Colonic mucosa (tissue), 4 donors: ENCODE measurements at regions not wholly inside any gene's neighbourhood (a gene's known extent, or its start where the extent isn't known, plus 50 kb on each side); places are given as distances from the start of the nearest gene placed in this dataset.

Experiments used
- DNase-seq: peaks from one replicate; pipeline ENCODE4 v3.0.0-alpha.2; 2020
- H3K27ac ChIP-seq: fragments of 200-600 bp; one replicate; pipeline ENCODE4 v1.8.0; 2021
- H3K27me3 ChIP-seq: fragments of 200-600 bp; one replicate; pipeline ENCODE4 v1.8.0; 2021
- H3K36me3 ChIP-seq: fragments of 200-600 bp; one replicate; pipeline ENCODE4 v1.8.0; 2021
- H3K4me1 ChIP-seq: fragments of 200-600 bp; one replicate; pipeline ENCODE4 v1.8.0; 2021; ENCODE audit warnings: mild to moderate bottlenecking
- H3K4me3 ChIP-seq: fragments of 200-600 bp; one replicate; pipeline ENCODE4 v1.8.0; 2021
- H3K9ac ChIP-seq, 2 donors: one replicate each; pipeline ENCODE4 v1.7.0; 2013; ENCODE audit warnings: control low read depth in 2 of 2, low read depth in 2 of 2, low read length in 2 of 2
- H3K9me3 ChIP-seq: fragments of 200-600 bp; one replicate; pipeline ENCODE4 v1.8.0; 2021
- CTCF ChIP-seq: fragments of 200-600 bp; IDR thresholded peaks from one replicate; pipeline ENCODE4 v1.8.0; 2022; ENCODE audit warnings: antibody characterized with exemption, mild to moderate bottlenecking
- intact Hi-C: fragments of 100-400 bp; cut with DNase I; formaldehyde crosslinking; loops from one replicate; pipeline ENCODE4 v1.14.1; 2022
- donor health status: healthy.
- donor health status: DM: no; HTN: no; CAD: no.
- donor health status: DM: no; HTN: no; CAD: no.

- Histone ChIP-seq H3K36me3 (no peaks in the 10 kb centered on the region), H3K4me3 (no peak overlapping the region), H3K27ac (no peak overlapping the region), H3K9me3 (no peaks in the 10 kb centered on the region), H3K4me1 (no peaks in the 10 kb centered on the region), H3K9ac (no peak overlapping the region), H3K27me3 (no peaks in the 10 kb centered on the region)
- no peak for TF ChIP-seq CTCF
- intact Hi-C loops, result no loop called here
- no peak for DNase-seq
Measured at GRCh38 chr1:59098655-59099054, 198.2 kb upstream of the FGGY start.

- no peaks in the 10 kb centered on the region for H3K4me1 ChIP-seq
- H3K9me3 ChIP-seq, result no peaks in the 10 kb centered on the region
- no peak overlapping the region for H3K4me3 ChIP-seq
- H3K27ac ChIP-seq, result no peak overlapping the region
- intact Hi-C loops, result no loop called here
- no peak overlapping the region for H3K9ac ChIP-seq
- no peaks in the 10 kb centered on the region for H3K36me3 ChIP-seq
- no peak for DNase-seq
- no peak for TF ChIP-seq CTCF
- no peaks in the 10 kb centered on the region for H3K27me3 ChIP-seq
Measured at GRCh38 chr1:59100708-59101374, 196.1 kb upstream of the FGGY start.

DNA sequence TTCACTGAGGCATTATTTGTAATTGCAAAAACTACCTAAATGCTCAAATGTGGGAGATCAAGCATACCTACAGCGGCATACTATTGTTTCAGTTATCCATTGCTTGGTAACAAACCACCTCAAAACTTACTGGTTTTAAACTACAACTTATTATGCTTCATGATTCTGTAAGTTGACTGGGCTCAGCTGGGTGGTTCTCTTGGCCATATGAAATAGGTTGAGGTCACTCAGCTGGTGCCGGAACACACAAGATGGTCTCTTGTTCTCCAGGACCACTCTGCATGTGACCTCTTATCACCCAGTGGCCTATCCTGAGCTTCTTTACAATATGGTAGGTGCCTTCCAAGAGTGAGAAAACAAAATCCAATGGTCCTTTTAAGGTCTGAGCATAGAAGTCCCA is 195.4 kb upstream of the FGGY start:
- Histone ChIP-seq H3K9ac (no peak overlapping the region), H3K27ac (no peak overlapping the region), H3K4me3 (no peak overlapping the region), H3K4me1 (no peaks in the 10 kb centered on the region), H3K9me3 (no peaks in the 10 kb centered on the region), H3K36me3 (no peaks in the 10 kb centered on the region), H3K27me3 (no peaks in the 10 kb centered on the region)
- no peak for TF ChIP-seq CTCF
- intact Hi-C loops, result no loop called here
- no peak for DNase-seq

- no peak overlapping the region for H3K9ac ChIP-seq
- no peaks in the 10 kb centered on the region for H3K36me3 ChIP-seq
- no peak overlapping the region for H3K27ac ChIP-seq
- intact Hi-C loops, result no loop called here
- H3K9me3 ChIP-seq, result no peaks in the 10 kb centered on the region
- TF ChIP-seq CTCF, result no peak
- H3K4me3 ChIP-seq, result no peak overlapping the region
- H3K27me3 ChIP-seq, result no peaks in the 10 kb centered on the region
- no peaks in the 10 kb centered on the region for H3K4me1 ChIP-seq
- no peak for DNase-seq
Measured at GRCh38 chr1:59103457-59103856, 193.4 kb upstream of the FGGY start.

DNA sequence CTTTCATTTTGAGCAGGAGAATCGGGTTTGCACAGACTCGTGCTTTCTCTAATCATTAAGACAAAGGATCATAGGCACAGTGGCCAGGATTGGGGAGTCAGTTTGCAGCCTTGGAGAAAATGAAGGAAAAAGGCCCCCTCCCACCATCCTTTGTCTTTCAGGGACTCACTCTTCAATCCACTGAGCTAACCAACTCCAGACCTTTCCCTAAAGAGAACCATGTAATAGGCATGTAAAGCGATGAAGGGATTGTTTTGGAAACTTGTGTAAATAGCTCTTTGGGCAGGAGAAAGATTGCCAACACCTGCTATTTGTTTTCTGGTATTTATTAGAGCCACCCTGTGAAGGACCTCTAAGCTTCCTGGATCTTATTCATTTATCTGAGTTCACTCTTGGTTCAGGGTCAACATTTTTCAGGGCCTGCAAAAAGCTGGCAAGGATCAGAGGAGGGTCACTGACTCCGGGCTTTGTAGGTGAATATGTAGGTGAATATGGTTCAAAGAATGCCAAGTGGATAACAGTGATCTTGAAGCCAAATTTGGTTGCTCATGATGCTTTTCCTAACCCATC is 192.6 kb upstream of the FGGY start:
- Histone ChIP-seq H3K4me1 (no peaks in the 10 kb centered on the region), H3K4me3 (no peak overlapping the region), H3K27ac (no peak overlapping the region), H3K36me3 (no peaks in the 10 kb centered on the region), H3K9ac (no peak overlapping the region), H3K27me3 (no peaks in the 10 kb centered on the region), H3K9me3 (no peaks in the 10 kb centered on the region)
- intact Hi-C loops, result no loop called here
- DNase-seq, result no peak
- no peak for TF ChIP-seq CTCF
